H1 (cell line): ENCODE measurements at regions not wholly inside any gene's neighbourhood (a gene's known extent, or its start where the extent isn't known, plus 50 kb on each side); places are given as distances from the start of the nearest gene placed in this dataset.

Experiments
- CTCF ChIA-PET: fragments of 300-600 bp; sonication (Branson Sonifier 250); formaldehyde crosslinking; loops from one replicate; lab custom pipeline; 2021; ENCODE audit not compliant: partially characterized antibody; lab: Charles Lee
- POLR2A ChIA-PET: fragments of 300-600 bp; sonication (Branson Sonifier 250); formaldehyde crosslinking; loops from one replicate; lab custom pipeline; 2021; ENCODE audit warnings: inconsistent platforms; ENCODE audit not compliant: partially characterized antibody; lab: Charles Lee
- DNase-seq, 2 experiments: peaks; one replicate each; pipeline versions ENCODE4 v3.0.0 to v3.0.0-alpha.2; 2010 to 2022; ENCODE audit warnings: low spot score in 2 of 2, low read depth in 1 of 2, mixed read lengths in 1 of 2
- FAIRE-seq: peaks from 2 replicates; lab custom pipeline; 2011; peaks lifted over from hg19 to GRCh38; lab: Jason Lieb, UNC
- H2AFZ ChIP-seq: 2 replicates; pipeline ENCODE4 v1.8.1; 2012; ENCODE audit warnings: low read length, inconsistent platforms
- H2AK5ac ChIP-seq: 2 replicates; pipeline ENCODE4 v1.6.1; 2013; ENCODE audit warnings: low read depth, low read length
- H2BK120ac ChIP-seq: replicated peaks from 2 replicates; pipeline ENCODE3; 2013; ENCODE audit warnings: low read depth, low read length, inconsistent platforms
- H2BK12ac ChIP-seq: 2 replicates; pipeline ENCODE4 v1.6.1; 2013; ENCODE audit warnings: low read depth, low read length
- H2BK15ac ChIP-seq: 2 replicates; pipeline ENCODE4 v1.6.1; 2013; ENCODE audit warnings: low read length
- H2BK20ac ChIP-seq: 2 replicates; pipeline ENCODE4 v1.6.1; 2013; ENCODE audit warnings: low read length
- H2BK5ac ChIP-seq: 2 replicates; pipeline ENCODE4 v1.6.1; 2013; ENCODE audit warnings: low read depth, low read length
- H3K14ac ChIP-seq: 2 replicates; pipeline ENCODE4 v1.6.1; 2013; ENCODE audit warnings: inconsistent platforms; ENCODE audit not compliant: insufficient read length
- H3K18ac ChIP-seq: 2 replicates; pipeline ENCODE4 v1.6.1; 2013; ENCODE audit warnings: low read length; ENCODE audit errors: extremely low read depth
- H3K23ac ChIP-seq: 2 replicates; pipeline ENCODE4 v1.6.1; 2013; ENCODE audit warnings: inconsistent platforms; ENCODE audit not compliant: insufficient read length
- H3K23me2 ChIP-seq: 2 replicates; pipeline ENCODE4 v1.6.1; 2013; ENCODE audit warnings: low read depth, low read length
- H3K27ac ChIP-seq: 2 replicates; pipeline ENCODE4 v1.6.1; 2011; ENCODE audit warnings: low read depth, low read length, inconsistent platforms
- H3K27me3 ChIP-seq, 4 experiments: replicated peaks in 1 of 4; 1 replicate in 1 of 4; 2 replicates in 3 of 4; pipeline versions ENCODE4 v1.6.1 to v1.8.1; 2011 to 2013; ENCODE audit warnings: low read length in 3 of 4, mild to moderate bottlenecking in 3 of 4, inconsistent platforms in 2 of 4, mixed read lengths in 2 of 4, moderate library complexity in 1 of 4; ENCODE audit not compliant: control insufficient read depth in 3 of 4, insufficient read depth in 3 of 4; ENCODE audit errors: extremely low read depth in 1 of 4
- H3K36me3 ChIP-seq, 4 experiments: 2 replicates each; pipeline versions ENCODE4 v1.6.1 to v1.8.1; 2011 to 2013; ENCODE audit warnings: mild to moderate bottlenecking in 4 of 4, low read length in 3 of 4, moderate library complexity in 2 of 4, control low read depth in 1 of 4, inconsistent platforms in 1 of 4; ENCODE audit not compliant: insufficient read depth in 4 of 4, control insufficient read depth in 2 of 4
- H3K4ac ChIP-seq: replicated peaks from 2 replicates; pipeline ENCODE3; 2013; ENCODE audit warnings: low read length, low read depth, mixed read lengths, inconsistent platforms; ENCODE audit not compliant: insufficient read length
- H3K4me1 ChIP-seq, 4 experiments: replicated peaks in 1 of 4; 1 replicate in 1 of 4; 2 replicates in 3 of 4; pipeline versions ENCODE4 v1.6.1 to v1.8.1; 2011 to 2013; ENCODE audit warnings: low read length in 3 of 4, inconsistent platforms in 2 of 4, mixed read lengths in 1 of 4; ENCODE audit not compliant: insufficient read depth in 4 of 4, control insufficient read depth in 3 of 4
- H3K4me2 ChIP-seq, 2 experiments: 2 replicates each; pipeline versions ENCODE4 v1.6.1 to v1.8.1; 2011 to 2013; ENCODE audit warnings: low read depth in 2 of 2, low read length in 2 of 2, control low read depth in 1 of 2, inconsistent platforms in 1 of 2, mild to moderate bottlenecking in 1 of 2; ENCODE audit not compliant: insufficient read depth in 1 of 2
- H3K4me3 ChIP-seq, 4 experiments: fragments of 200-600, 300-600 bp in 1 of 4; sonication (generic), shearing (Covaris generic), sonication (Bioruptor Twin) in 1 of 4; 2 replicates each; pipeline versions ENCODE4 v1.5.1 to v1.8.1; 2011 to 2016; ENCODE audit warnings: low read length in 4 of 4, low read depth in 3 of 4, control low read depth in 2 of 4, inconsistent platforms in 2 of 4, mild to moderate bottlenecking in 2 of 4, mixed read lengths in 1 of 4, moderate library complexity in 1 of 4; ENCODE audit not compliant: insufficient read depth in 2 of 4; ENCODE audit errors: extremely low read depth in 1 of 4
- H3K56ac ChIP-seq: replicated peaks from 2 replicates; pipeline ENCODE3; 2013; ENCODE audit warnings: low read depth, mild to moderate bottlenecking, mixed read lengths, low read length, inconsistent platforms; ENCODE audit not compliant: insufficient read length
- H3K79me1 ChIP-seq: 2 replicates; pipeline ENCODE4 v1.6.1; 2013; ENCODE audit warnings: low read depth, low read length, control low read depth
- H3K79me2 ChIP-seq, 2 experiments: 2 replicates each; pipeline versions ENCODE4 v1.6.1 to v1.8.1; 2012 to 2013; ENCODE audit warnings: low read length in 2 of 2, mild to moderate bottlenecking in 2 of 2, inconsistent platforms in 1 of 2; ENCODE audit not compliant: insufficient read depth in 2 of 2, control insufficient read depth in 1 of 2
- H3K9ac ChIP-seq, 4 experiments: replicated peaks in 1 of 4; 1 replicate in 1 of 4; 2 replicates in 3 of 4; pipeline versions ENCODE4 v1.6.1 to v1.8.1; 2011 to 2013; ENCODE audit warnings: low read depth in 3 of 4, low read length in 3 of 4, control low read depth in 2 of 4, mild to moderate bottlenecking in 2 of 4, moderate library complexity in 2 of 4, inconsistent platforms in 1 of 4; ENCODE audit errors: extremely low read depth in 1 of 4
- H3K9me3 ChIP-seq, 2 experiments: 2 replicates each; pipeline versions ENCODE4 v1.6.1 to v1.8.1; 2012 to 2013; ENCODE audit warnings: mild to moderate bottlenecking in 2 of 2, moderate library complexity in 2 of 2, control low read depth in 1 of 2, inconsistent platforms in 1 of 2, low read depth in 1 of 2, low read length in 1 of 2, mixed read lengths in 1 of 2; ENCODE audit not compliant: insufficient read depth in 2 of 2
- H4K20me1 ChIP-seq, 2 experiments: replicated peaks in 1 of 2; 2 replicates each; pipeline versions ENCODE3 to v1.8.1; 2011 to 2013; ENCODE audit warnings: inconsistent platforms in 2 of 2, low read length in 2 of 2, mild to moderate bottlenecking in 1 of 2; ENCODE audit not compliant: insufficient read depth in 2 of 2, control insufficient read depth in 1 of 2
- H4K5ac ChIP-seq: 2 replicates; pipeline ENCODE4 v1.6.1; 2013; ENCODE audit warnings: low read length, low read depth, mixed read lengths, inconsistent platforms; ENCODE audit not compliant: insufficient read length
- H4K8ac ChIP-seq: 2 replicates; pipeline ENCODE4 v1.8.0; 2013; ENCODE audit warnings: mild to moderate bottlenecking, moderate library complexity, low read length, inconsistent platforms; ENCODE audit not compliant: insufficient read depth; ENCODE audit errors: extremely low read depth
- H4K91ac ChIP-seq: replicated peaks from 2 replicates; pipeline ENCODE3; 2013; ENCODE audit warnings: low read length, mixed read lengths, inconsistent platforms; ENCODE audit not compliant: insufficient read length
- SIX5 ChIP-seq: IDR thresholded peaks from 2 replicates; pipeline ENCODE4 v1.6.1; 2011; ENCODE audit warnings: mild to moderate bottlenecking, low read depth, low read length
- WGBS, 2 experiments: shearing (Covaris generic) in 1 of 2; methylation state at CpG; one replicate each; pipeline versions ENCODE4 v1.1.6 to v1.1.7; 2013 to 2015; ENCODE audit warnings: low lambda C conversion rate in 2 of 2, mixed read lengths in 2 of 2, inconsistent platforms in 1 of 2, low coverage in 1 of 2, missing lambda C conversion rate in 1 of 2; ENCODE audit not compliant: insufficient replicate concordance in 2 of 2, insufficient coverage in 1 of 2, insufficient read length in 1 of 2; ENCODE audit errors: extremely low coverage in 1 of 2, missing lambda C conversion rate in 1 of 2; 5-methylcytosine and 5-hydroxymethylcytosine counted together

GRCh38 chrX:36856849-36857248 is 151.3 kb upstream of the FAM47C start:
- Histone ChIP-seq H3K4me1 (no peaks in the 10 kb centered on the region), H3K18ac (no peak overlapping the region), H3K27me3 (no peaks in the 10 kb centered on the region), H3K23me2 (no peaks in the 10 kb centered on the region), H3K4me2 (no peak overlapping the region), H2BK12ac (no peak overlapping the region), H3K23ac (no peak overlapping the region), H3K56ac (no peak overlapping the region), H2BK5ac (no peak overlapping the region), H4K5ac (no peak overlapping the region), H4K20me1 (no peaks in the 10 kb centered on the region), H2BK120ac (no peak overlapping the region), H3K4ac (no peak overlapping the region), H2AK5ac (no peak overlapping the region), H3K9me3 (no peaks in the 10 kb centered on the region), H4K8ac (no peak overlapping the region), H2AFZ (no peak overlapping the region), H3K27ac (no peak overlapping the region), H3K79me2 (no peaks in the 10 kb centered on the region), H3K79me1 (no peaks in the 10 kb centered on the region), H2BK20ac (no peak overlapping the region), H4K91ac (no peak overlapping the region), H3K4me3 (no peak overlapping the region), H3K9ac (no peak overlapping the region), H3K36me3 (no peaks in the 10 kb centered on the region), H3K14ac (no peak overlapping the region), H2BK15ac (no peak overlapping the region)
- FAIRE-seq: no peak
- WGBS, 2 experiments: 92% methylated on average over 3 of the region's 3 CpGs; no CpG with 5 or more reads in 1 of the 2 experiments
- DNase-seq: no peak
- no peak for TF ChIP-seq SIX5
- CTCF ChIA-PET: no interaction called here
- POLR2A ChIA-PET: no interaction called here
